Osteocyte (in vitro differentiated cells): ENCODE measurements at regions not wholly inside any gene's neighbourhood (a gene's known extent, or its start where the extent isn't known, plus 50 kb on each side); places are given as distances from the start of the nearest gene placed in this dataset.

Experiments
- DNase-seq: peaks from one replicate; pipeline ENCODE4 v3.0.0; 2021; ENCODE audit warnings: mixed read lengths; ENCODE audit not compliant: unreplicated experiment; ENCODE audit errors: extremely low spot score
- H3K27ac Mint-ChIP-seq: one replicate; pipeline ENCODE4 v1.8.0; 2021; ENCODE audit warnings: mild to moderate bottlenecking, mixed read lengths; ENCODE audit not compliant: unreplicated experiment
- H3K27me3 Mint-ChIP-seq: one replicate; pipeline ENCODE4 v1.8.0; 2021; ENCODE audit warnings: mixed read lengths; ENCODE audit not compliant: unreplicated experiment
- H3K36me3 Mint-ChIP-seq: one replicate; pipeline ENCODE4 v1.8.0; 2021; ENCODE audit warnings: mixed read lengths; ENCODE audit not compliant: unreplicated experiment
- H3K4me1 Mint-ChIP-seq: one replicate; pipeline ENCODE4 v1.8.0; 2021; ENCODE audit warnings: mixed read lengths; ENCODE audit not compliant: unreplicated experiment
- H3K4me3 Mint-ChIP-seq: one replicate; pipeline ENCODE4 v1.8.0; 2021; ENCODE audit warnings: mild to moderate bottlenecking, moderate library complexity, mixed read lengths; ENCODE audit not compliant: unreplicated experiment
- H3K9me3 Mint-ChIP-seq: one replicate; pipeline ENCODE4 v1.8.0; 2021; ENCODE audit warnings: mixed read lengths; ENCODE audit not compliant: unreplicated experiment
- TF ChIP-seq, protein P1 (sequence below): fragments of 200-600 bp; sonication (generic); IDR thresholded peaks from 2 replicates; pipeline ENCODE4 v1.5.0; 2021; ENCODE audit warnings: antibody characterized with exemption, mild to moderate bottlenecking, moderate library complexity

DNA sequence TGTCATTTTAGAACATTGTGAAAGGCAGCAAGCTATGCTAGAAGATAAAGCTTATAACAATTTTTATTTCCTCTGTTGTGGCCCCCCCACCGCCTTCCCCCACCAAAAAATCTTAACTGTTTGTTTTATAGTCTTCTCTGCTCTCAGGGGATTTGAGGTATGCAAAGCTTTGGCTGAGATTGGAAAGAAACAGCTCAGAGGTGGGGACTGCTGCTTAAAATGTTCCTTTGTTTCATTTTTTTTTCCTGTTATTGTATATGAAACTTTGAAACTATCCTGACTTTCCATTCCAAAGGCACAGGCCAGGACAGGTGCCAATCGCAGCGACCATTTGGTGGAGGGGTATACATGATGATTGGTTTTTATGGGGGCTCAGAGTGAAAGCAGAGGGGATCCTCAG is 114.7 kb upstream of the PHACTR1 start:
- no peak for DNase-seq
- Mint-ChIP-seq H3K4me1 (peaks cover 34% of the 10 kb centered on the region), H3K36me3 (no peaks in the 10 kb centered on the region)

DNA sequence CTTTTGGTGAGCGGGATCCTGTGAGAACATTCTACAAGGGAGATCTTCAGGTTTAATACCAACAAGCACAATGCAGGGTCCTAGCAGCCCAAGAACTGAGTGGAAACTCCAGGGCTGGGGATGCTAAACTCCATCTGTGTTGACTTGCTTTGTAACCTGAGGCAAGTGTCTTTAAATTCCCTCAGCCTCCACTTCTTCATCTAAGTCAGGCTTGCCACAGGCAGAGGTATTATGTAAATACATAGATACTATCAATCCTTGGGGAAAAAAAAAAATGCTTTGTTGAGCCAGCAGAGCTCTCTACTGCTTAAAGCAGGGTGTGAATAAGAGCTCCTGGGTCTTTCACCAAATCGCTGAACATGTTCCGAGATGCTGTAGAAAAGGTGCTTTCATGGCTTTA is 114.2 kb upstream of the PHACTR1 start:
- Mint-ChIP-seq H3K27ac (peak overlapping the region; percentile 78), H3K9me3 (no peaks in the 10 kb centered on the region), H3K36me3 (no peaks in the 10 kb centered on the region), H3K4me1 (peaks cover 34% of the 10 kb centered on the region), H3K27me3 (no peaks in the 10 kb centered on the region), H3K4me3 (no peak overlapping the region)
- DNase-seq, result no peak
- TF ChIP-seq, protein P1, sequence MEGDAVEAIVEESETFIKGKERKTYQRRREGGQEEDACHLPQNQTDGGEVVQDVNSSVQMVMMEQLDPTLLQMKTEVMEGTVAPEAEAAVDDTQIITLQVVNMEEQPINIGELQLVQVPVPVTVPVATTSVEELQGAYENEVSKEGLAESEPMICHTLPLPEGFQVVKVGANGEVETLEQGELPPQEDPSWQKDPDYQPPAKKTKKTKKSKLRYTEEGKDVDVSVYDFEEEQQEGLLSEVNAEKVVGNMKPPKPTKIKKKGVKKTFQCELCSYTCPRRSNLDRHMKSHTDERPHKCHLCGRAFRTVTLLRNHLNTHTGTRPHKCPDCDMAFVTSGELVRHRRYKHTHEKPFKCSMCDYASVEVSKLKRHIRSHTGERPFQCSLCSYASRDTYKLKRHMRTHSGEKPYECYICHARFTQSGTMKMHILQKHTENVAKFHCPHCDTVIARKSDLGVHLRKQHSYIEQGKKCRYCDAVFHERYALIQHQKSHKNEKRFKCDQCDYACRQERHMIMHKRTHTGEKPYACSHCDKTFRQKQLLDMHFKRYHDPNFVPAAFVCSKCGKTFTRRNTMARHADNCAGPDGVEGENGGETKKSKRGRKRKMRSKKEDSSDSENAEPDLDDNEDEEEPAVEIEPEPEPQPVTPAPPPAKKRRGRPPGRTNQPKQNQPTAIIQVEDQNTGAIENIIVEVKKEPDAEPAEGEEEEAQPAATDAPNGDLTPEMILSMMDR, result no peak

More for the DNA sequence above, 114.7 kb upstream of the PHACTR1 start:
- no peaks in the 10 kb centered on the region for H3K9me3 Mint-ChIP-seq
- peak overlapping the region; percentile 78 for H3K27ac Mint-ChIP-seq
- TF ChIP-seq, protein P1, result no peak
- no peak overlapping the region for H3K4me3 Mint-ChIP-seq
- no peaks in the 10 kb centered on the region for H3K27me3 Mint-ChIP-seq

DNA sequence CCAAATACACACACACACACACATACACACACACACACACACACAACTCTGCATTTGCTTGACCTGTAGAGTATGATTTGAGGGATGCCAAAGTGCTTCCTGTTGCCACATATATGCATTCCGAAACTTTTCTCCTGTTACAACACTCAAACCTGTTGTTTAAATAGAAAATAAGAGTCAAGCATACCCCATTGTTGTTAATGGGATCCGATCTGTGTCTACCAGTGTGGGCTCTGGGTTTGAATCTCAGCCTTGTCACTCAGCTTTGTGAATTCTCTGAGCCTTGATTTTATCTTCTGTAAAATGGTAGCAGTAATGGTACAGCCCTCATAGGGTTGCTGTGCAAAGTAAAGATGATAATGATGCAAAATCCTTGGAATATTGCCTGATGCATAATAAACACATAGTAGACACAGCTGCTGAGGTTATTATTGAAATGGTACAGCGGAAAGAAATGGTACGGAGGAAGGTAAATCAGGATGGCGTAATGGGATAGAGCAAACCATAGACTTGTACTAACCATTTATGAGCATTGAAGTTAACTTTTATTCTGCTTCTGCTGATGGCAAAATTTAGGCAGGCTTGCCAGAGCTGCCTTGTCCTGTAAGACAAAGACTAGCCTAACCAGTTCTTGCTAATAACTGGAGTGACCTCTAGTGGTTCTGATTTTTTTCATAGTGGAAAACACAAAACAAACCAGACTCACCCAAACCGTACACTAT is 113.5 kb upstream of the PHACTR1 start:
- Mint-ChIP-seq H3K27ac (peak overlapping the region; percentile 2), H3K9me3 (no peaks in the 10 kb centered on the region), H3K4me1 (peaks cover 42% of the 10 kb centered on the region)

DNA sequence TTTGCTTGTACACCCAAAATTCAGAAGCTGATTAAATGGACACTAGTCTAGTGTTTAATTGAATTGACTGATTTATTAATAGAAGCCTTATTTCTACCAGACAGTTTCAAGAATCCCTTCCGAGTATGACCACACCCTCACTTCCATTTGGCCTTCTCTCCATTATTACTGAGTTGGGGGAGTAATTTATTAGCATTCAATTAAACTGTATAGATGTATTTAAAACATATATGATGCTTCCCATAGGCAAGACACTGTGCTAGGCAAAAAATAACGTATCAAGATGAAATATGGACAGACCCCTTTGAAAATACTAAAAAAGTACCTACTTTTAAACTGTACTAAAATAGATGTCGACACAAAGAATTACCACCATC is 112.9 kb upstream of the PHACTR1 start:
- TF ChIP-seq, protein P1, result no peak
- no peak overlapping the region for H3K4me3 Mint-ChIP-seq
- H3K27ac Mint-ChIP-seq, result no peak overlapping the region
- DNase-seq, result no peak
- peaks cover 47% of the 10 kb centered on the region for H3K4me1 Mint-ChIP-seq
- no peaks in the 10 kb centered on the region for H3K27me3 Mint-ChIP-seq
- no peaks in the 10 kb centered on the region for H3K36me3 Mint-ChIP-seq
- H3K9me3 Mint-ChIP-seq, result no peaks in the 10 kb centered on the region

More for the DNA sequence above, 113.5 kb upstream of the PHACTR1 start:
- no peak for DNase-seq
- TF ChIP-seq, protein P1, result peak; percentile 77
- Mint-ChIP-seq H3K36me3 (no peaks in the 10 kb centered on the region), H3K4me3 (no peak overlapping the region), H3K27me3 (no peaks in the 10 kb centered on the region)

DNA sequence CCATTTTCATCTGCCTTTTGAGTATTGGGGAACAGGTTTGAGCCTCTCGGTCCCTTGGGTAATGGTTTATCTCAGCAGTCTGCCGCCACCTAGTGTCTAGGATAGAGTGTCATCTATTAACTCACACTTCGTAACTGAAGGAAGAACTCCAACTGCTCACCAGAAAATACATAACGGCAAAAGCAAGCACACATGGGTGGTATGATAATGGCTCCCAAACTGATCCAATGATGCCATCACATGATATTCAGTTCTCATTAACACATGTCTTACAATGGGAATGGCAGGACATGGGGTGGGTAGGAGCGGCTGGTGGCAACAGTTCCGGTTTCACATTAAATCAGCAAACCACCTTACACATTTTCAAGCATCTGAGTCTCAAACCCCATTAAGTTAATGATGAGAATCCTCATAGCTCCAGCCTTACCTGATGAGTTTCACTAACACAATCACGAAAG is 110.7 kb upstream of the PHACTR1 start:
- H3K27ac Mint-ChIP-seq, result no peak overlapping the region
- H3K27me3 Mint-ChIP-seq, result no peaks in the 10 kb centered on the region
- H3K4me3 Mint-ChIP-seq, result no peak overlapping the region
- TF ChIP-seq, protein P1, result peak; percentile 86
- no peaks in the 10 kb centered on the region for H3K36me3 Mint-ChIP-seq
- no peaks in the 10 kb centered on the region for H3K9me3 Mint-ChIP-seq
- peaks cover 41% of the 10 kb centered on the region for H3K4me1 Mint-ChIP-seq
- no peak for DNase-seq
